Karpas-422 (cell line): ENCODE measurements at regions not wholly inside any gene's neighbourhood (a gene's known extent, or its start where the extent isn't known, plus 50 kb on each side); places are given as distances from the start of the nearest gene placed in this dataset.

ENCODE experiments used
- DNase-seq: peaks from one replicate; pipeline ENCODE4 v3.0.0-alpha.2; 2015
- H2AFZ ChIP-seq: fragments of 200-600 bp; sonication (generic); 2 replicates; pipeline ENCODE4 v1.6.1; 2014; ENCODE audit warnings: antibody characterized with exemption, low read length, mixed read lengths
- H3K27ac ChIP-seq: fragments of 200-600 bp; sonication (generic); 2 replicates; pipeline ENCODE4 v1.5.1; 2014; ENCODE audit warnings: mild to moderate bottlenecking, low read length, moderate library complexity
- H3K27me3 ChIP-seq: fragments of 200-600 bp; sonication (generic); 2 replicates; pipeline ENCODE4 v1.6.1; 2014; ENCODE audit warnings: low read length, mixed read lengths
- H3K36me3 ChIP-seq: fragments of 200-600 bp; sonication (generic); 2 replicates; pipeline ENCODE4 v1.6.1; 2014; ENCODE audit warnings: low read length, mixed read lengths; ENCODE audit not compliant: insufficient read depth
- H3K4me1 ChIP-seq: fragments of 200-600 bp; sonication (generic); 2 replicates; pipeline ENCODE4 v1.6.1; 2014; ENCODE audit warnings: mild to moderate bottlenecking, low read length, mixed read lengths
- H3K4me2 ChIP-seq: fragments of 200-600 bp; sonication (generic); 2 replicates; pipeline ENCODE4 v1.6.1; 2014; ENCODE audit warnings: low read length, low read depth, mild to moderate bottlenecking; ENCODE audit not compliant: poor library complexity, severe bottlenecking
- H3K4me3 ChIP-seq: fragments of 200-600 bp; sonication (generic); 2 replicates; pipeline ENCODE4 v1.5.1; 2014; ENCODE audit warnings: mild to moderate bottlenecking, antibody characterized with exemption, low read length, mixed read lengths
- H3K79me2 ChIP-seq: fragments of 200-600 bp; sonication (generic); 2 replicates; pipeline ENCODE4 v1.6.1; 2014; ENCODE audit warnings: mild to moderate bottlenecking, low read length, mixed read lengths
- H3K9ac ChIP-seq: fragments of 200-600 bp; sonication (generic); 2 replicates; pipeline ENCODE4 v1.6.0; 2014; ENCODE audit warnings: low read length
- H3K9me2 ChIP-seq: fragments of 200-600 bp; sonication (generic), shearing (Covaris generic); replicated peaks from 2 replicates; pipeline ENCODE4 v1.6.0; 2014; ENCODE audit warnings: mild to moderate bottlenecking, low read length, moderate library complexity; ENCODE audit not compliant: insufficient read depth
- H3K9me3 ChIP-seq: fragments of 300-700, 200-600 bp; sonication (generic); 2 replicates; pipeline ENCODE4 v1.6.1; 2014; ENCODE audit warnings: low read length, mixed read lengths
- H4K20me1 ChIP-seq: fragments of 200-600 bp; sonication (generic); 2 replicates; pipeline ENCODE4 v1.6.1; 2014; ENCODE audit warnings: mild to moderate bottlenecking, antibody characterized with exemption, low read length, low read depth; ENCODE audit not compliant: insufficient read depth

DNA sequence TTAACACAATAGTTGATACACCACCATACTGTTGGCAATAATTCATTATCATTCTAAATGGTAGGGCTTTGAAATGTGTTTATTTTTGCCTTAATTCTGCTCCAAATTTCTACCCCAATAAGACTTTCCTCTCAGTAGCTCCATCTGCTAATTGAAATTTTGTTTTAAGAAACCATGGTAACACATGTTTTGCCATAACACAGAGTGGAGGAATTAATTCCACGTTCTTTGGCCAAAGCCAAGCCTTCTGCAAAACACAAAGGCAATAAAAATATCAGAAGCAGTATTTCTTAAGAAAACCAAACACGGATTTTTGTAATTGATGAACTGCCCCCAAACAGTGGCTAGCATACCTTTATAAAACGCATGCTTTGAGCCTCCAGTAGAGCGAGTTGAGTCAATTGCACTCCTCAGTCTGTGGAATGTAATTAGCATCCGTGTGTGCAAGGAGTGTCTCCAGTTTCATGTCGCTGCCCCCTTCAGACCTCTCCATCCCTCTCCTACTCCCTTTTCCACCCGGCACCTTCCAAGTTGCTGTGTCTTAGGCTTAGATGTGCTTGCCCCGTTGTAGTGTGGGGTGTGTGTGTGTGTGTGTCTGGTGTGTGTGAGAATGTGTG lies 58.2 kb upstream of the CKS2 start:
- H3K79me2 ChIP-seq: no peaks in the 10 kb centered on the region
- DNase-seq: no peak
- H3K4me1 ChIP-seq: peaks cover 6% of the 10 kb centered on the region
- no peaks in the 10 kb centered on the region for H3K9me2 ChIP-seq
- H3K36me3 ChIP-seq: no peaks in the 10 kb centered on the region
- no peak overlapping the region for H3K9ac ChIP-seq
- no peak overlapping the region for H2AFZ ChIP-seq
- H3K4me2 ChIP-seq: no peak overlapping the region
- no peak overlapping the region for H3K4me3 ChIP-seq
- no peak overlapping the region for H3K27ac ChIP-seq
- no peaks in the 10 kb centered on the region for H4K20me1 ChIP-seq
- H3K27me3 ChIP-seq: no peaks in the 10 kb centered on the region
- H3K9me3 ChIP-seq: peaks cover 14% of the 10 kb centered on the region

DNA sequence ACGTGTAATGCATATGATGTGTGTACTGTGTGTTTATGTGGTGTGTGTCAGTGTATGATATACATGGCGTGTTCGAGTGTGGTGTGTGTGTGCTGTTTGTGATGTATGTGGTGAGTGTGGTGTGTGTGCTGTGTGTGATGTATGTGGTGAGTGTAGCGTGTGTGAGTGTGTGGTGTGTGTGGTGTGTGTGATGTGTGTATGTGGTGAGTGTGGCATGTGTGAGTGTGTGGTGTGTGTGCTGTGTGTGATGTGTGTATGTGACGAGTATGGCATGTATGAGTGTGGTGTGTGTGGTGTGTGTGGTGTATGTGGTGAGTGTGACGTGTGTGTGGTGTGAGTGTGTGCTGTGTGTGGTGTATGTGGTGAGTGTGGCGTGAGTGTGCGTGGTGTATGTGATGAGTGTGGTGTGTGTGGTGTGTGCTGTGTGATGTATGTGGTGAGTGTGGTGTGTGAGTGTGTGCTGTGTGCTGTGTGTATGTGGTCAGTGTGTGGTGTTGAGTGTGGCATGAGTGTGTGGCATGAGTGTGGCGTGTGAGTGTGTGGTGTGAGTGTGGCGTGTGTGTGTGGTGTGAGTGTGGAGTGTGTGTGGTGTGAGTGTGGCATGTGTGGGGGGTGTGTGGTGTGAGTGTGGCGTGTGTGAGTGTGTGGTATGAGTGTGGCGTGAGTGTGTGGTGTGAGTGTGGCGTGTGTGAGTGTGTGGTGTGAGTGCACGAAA lies 56.8 kb upstream of the CKS2 start:
- DNase-seq: no peak
- Histone ChIP-seq H3K4me3 (no peak overlapping the region), H4K20me1 (no peaks in the 10 kb centered on the region), H3K4me2 (no peak overlapping the region), H3K9me2 (no peaks in the 10 kb centered on the region), H2AFZ (no peak overlapping the region), H3K79me2 (no peaks in the 10 kb centered on the region), H3K27me3 (no peaks in the 10 kb centered on the region), H3K36me3 (no peaks in the 10 kb centered on the region), H3K9ac (no peak overlapping the region), H3K27ac (no peak overlapping the region), H3K4me1 (peaks cover 6% of the 10 kb centered on the region), H3K9me3 (peaks cover 14% of the 10 kb centered on the region)

DNA sequence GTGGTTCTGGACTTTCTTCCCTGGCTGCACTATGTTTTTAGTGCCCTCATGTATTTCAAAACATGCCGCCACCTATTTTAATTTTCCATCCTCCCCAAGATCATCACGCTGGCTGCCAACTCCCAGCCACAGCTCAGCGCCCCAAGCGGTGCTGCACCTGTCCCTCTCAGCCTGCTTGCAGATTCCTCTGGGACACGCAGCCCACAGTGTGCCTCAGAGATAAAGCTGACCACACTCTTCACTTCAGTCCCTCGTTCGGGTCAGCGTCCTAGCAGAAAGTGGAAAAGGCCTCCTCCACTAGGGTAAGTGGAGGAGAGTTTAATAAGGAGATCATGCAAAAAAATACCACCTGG lies 56.2 kb upstream of the CKS2 start:
- no peaks in the 10 kb centered on the region for H3K36me3 ChIP-seq
- peaks cover 6% of the 10 kb centered on the region for H3K4me1 ChIP-seq
- no peak overlapping the region for H3K4me2 ChIP-seq
- H2AFZ ChIP-seq: no peak overlapping the region
- peaks cover 14% of the 10 kb centered on the region for H3K9me3 ChIP-seq
- no peak overlapping the region for H3K4me3 ChIP-seq
- H3K27me3 ChIP-seq: no peaks in the 10 kb centered on the region
- H4K20me1 ChIP-seq: no peaks in the 10 kb centered on the region
- no peak for DNase-seq
- no peak overlapping the region for H3K9ac ChIP-seq
- no peaks in the 10 kb centered on the region for H3K9me2 ChIP-seq
- H3K79me2 ChIP-seq: no peaks in the 10 kb centered on the region
- H3K27ac ChIP-seq: no peak overlapping the region

DNA sequence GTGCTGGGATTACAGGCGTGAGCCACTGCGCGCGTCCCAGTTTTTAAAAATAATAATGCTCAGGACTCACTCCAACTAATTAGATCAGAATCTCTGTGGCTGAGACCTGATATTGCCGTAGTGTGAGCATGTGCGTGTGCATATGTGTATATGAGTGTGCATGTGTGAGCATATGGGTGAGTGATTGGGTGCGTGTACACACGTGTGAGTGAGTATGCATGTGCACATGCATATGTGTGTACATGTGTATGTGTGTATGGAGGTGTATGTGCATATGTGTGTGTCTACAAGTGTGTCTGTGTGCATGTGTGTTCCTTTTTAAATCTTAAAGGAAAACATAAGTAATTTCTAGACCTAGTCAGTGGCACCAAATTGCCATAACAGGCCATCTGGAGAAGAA lies 54.8 kb upstream of the CKS2 start:
- Histone ChIP-seq H3K79me2 (no peaks in the 10 kb centered on the region), H3K9ac (no peak overlapping the region), H3K4me2 (no peak overlapping the region), H4K20me1 (no peaks in the 10 kb centered on the region), H3K4me1 (no peaks in the 10 kb centered on the region), H2AFZ (no peak overlapping the region), H3K27me3 (no peaks in the 10 kb centered on the region), H3K36me3 (no peaks in the 10 kb centered on the region), H3K9me3 (peaks cover 14% of the 10 kb centered on the region), H3K4me3 (no peak overlapping the region), H3K9me2 (no peaks in the 10 kb centered on the region), H3K27ac (no peak overlapping the region)
- no peak for DNase-seq

DNA sequence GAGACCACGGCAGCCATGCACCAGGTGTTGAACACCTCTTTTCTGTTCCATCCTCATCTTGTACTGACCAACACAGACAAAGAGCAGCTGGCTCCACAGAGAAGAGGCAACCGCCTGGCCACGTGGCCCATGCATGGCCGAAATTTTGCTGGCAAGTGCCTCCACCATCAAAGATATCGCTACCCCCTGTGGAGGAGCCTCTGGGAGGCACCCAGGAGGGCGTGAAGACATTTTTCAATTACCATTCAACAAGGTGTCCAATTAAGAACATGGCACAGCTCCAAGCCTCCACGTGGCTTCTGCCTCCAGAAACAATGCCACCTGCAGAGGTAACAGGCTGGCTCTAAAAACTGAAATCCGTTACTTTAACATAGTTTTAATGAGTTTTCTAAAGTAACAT lies 54.4 kb upstream of the CKS2 start:
- H3K4me1 ChIP-seq: no peaks in the 10 kb centered on the region
- H3K27ac ChIP-seq: no peak overlapping the region
- H3K4me2 ChIP-seq: no peak overlapping the region
- no peaks in the 10 kb centered on the region for H3K27me3 ChIP-seq
- H4K20me1 ChIP-seq: no peaks in the 10 kb centered on the region
- H2AFZ ChIP-seq: no peak overlapping the region
- no peaks in the 10 kb centered on the region for H3K79me2 ChIP-seq
- DNase-seq: no peak
- no peak overlapping the region for H3K9ac ChIP-seq
- H3K36me3 ChIP-seq: no peaks in the 10 kb centered on the region
- H3K4me3 ChIP-seq: no peak overlapping the region
- H3K9me2 ChIP-seq: no peaks in the 10 kb centered on the region
- H3K9me3 ChIP-seq: peaks cover 14% of the 10 kb centered on the region

DNA sequence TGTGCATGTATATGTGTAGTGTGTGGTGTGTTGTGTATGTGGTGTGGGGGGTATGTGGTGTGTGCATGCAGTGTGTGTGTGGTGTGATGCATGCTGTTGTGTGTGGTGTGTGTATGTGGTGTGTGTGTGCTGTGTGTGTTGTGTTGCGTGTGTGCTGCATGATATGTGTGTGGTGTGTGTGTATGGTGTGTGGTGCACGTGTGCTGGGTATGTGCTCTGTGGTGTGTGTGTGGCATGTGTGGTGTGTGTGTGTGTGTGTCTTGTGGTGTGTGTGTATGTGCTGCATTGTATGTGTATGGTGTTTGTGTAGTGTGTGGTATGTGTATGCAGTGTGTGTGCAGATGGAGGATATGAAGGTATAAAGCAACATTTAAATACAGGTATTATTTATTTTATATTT lies 50.5 kb upstream of the CKS2 start:
- no peak for DNase-seq
- H3K9ac ChIP-seq: no peak overlapping the region
- H3K4me3 ChIP-seq: no peak overlapping the region
- H3K36me3 ChIP-seq: no peaks in the 10 kb centered on the region
- no peaks in the 10 kb centered on the region for H3K9me2 ChIP-seq
- no peaks in the 10 kb centered on the region for H4K20me1 ChIP-seq
- no peaks in the 10 kb centered on the region for H3K79me2 ChIP-seq
- no peaks in the 10 kb centered on the region for H3K4me1 ChIP-seq
- no peak overlapping the region for H2AFZ ChIP-seq
- no peak overlapping the region for H3K27ac ChIP-seq
- no peaks in the 10 kb centered on the region for H3K9me3 ChIP-seq
- H3K27me3 ChIP-seq: no peaks in the 10 kb centered on the region
- H3K4me2 ChIP-seq: no peak overlapping the region
